Common myeloid progenitor, CD34-positive (primary cell): ENCODE measurements at regions not wholly inside any gene's neighbourhood (a gene's known extent, or its start where the extent isn't known, plus 50 kb on each side); places are given as distances from the start of the nearest gene placed in this dataset.

Experiments used
- CTCF ChIA-PET: fragments of 350-600 bp; sonication (Branson Sonifier 250); formaldehyde crosslinking; loops from one replicate; lab custom pipeline; 2021; ENCODE audit warnings: antibody characterized with exemption; lab: Charles Lee
- POLR2A ChIA-PET: fragments of 350-600 bp; sonication (Branson Sonifier 250); formaldehyde crosslinking; loops from one replicate; lab custom pipeline; 2021; ENCODE audit warnings: antibody characterized with exemption; lab: Charles Lee
- DNase-seq, 3 donors: peaks; one replicate each; pipeline versions ENCODE4 v3.0.0 to v3.0.0-alpha.2; 2013
- H3K27ac ChIP-seq, 2 experiments: 1 replicate in 1 of 2; 2 replicates in 1 of 2; pipeline ENCODE4 v1.7.0; 2013; ENCODE audit warnings: inconsistent platforms in 2 of 2, low read length in 2 of 2, mild to moderate bottlenecking in 2 of 2, low read depth in 1 of 2, moderate library complexity in 1 of 2; ENCODE audit not compliant: severe bottlenecking in 2 of 2, insufficient read depth in 1 of 2, poor library complexity in 1 of 2
- H3K27me3 ChIP-seq, 5 experiments: replicated peaks in 2 of 5; 1 replicate in 3 of 5; 2 replicates in 2 of 5; pipeline versions ENCODE4 v1.6.1 to v1.7.0; 2013; ENCODE audit warnings: low read length in 4 of 5, mild to moderate bottlenecking in 2 of 5, moderate library complexity in 2 of 5, inconsistent platforms in 1 of 5; ENCODE audit not compliant: insufficient read depth in 5 of 5, control insufficient read depth in 4 of 5
- H3K36me3 ChIP-seq, 4 experiments: 1 replicate in 2 of 4; 2 replicates in 2 of 4; pipeline versions ENCODE4 v1.6.1 to v1.7.0; 2013; ENCODE audit warnings: low read length in 3 of 4, control low read depth in 1 of 4, mild to moderate bottlenecking in 1 of 4; ENCODE audit not compliant: control insufficient read depth in 4 of 4, insufficient read depth in 4 of 4
- H3K4me1 ChIP-seq, 4 experiments: 1 replicate in 3 of 4; 2 replicates in 1 of 4; pipeline versions ENCODE4 v1.6.1 to v1.7.1; 2013; ENCODE audit warnings: low read length in 3 of 4, mild to moderate bottlenecking in 3 of 4, control low read depth in 1 of 4, inconsistent platforms in 1 of 4, moderate library complexity in 1 of 4; ENCODE audit not compliant: control insufficient read depth in 4 of 4, insufficient read depth in 4 of 4; ENCODE audit errors: control extremely low read depth in 1 of 4
- H3K4me3 ChIP-seq, 7 experiments: 1 replicate in 4 of 7; 2 replicates in 3 of 7; pipeline versions ENCODE4 v1.5.1 to v1.7.0; 2013; ENCODE audit warnings: mild to moderate bottlenecking in 7 of 7, low read length in 6 of 7, moderate library complexity in 6 of 7, inconsistent platforms in 2 of 7, low read depth in 2 of 7, control low read depth in 1 of 7; ENCODE audit not compliant: insufficient read depth in 4 of 7, control insufficient read depth in 1 of 7; ENCODE audit errors: extremely low read depth in 1 of 7
- H3K9me3 ChIP-seq, 5 experiments: 1 replicate in 4 of 5; 2 replicates in 1 of 5; pipeline versions ENCODE4 v1.6.1 to v1.7.1; 2013; ENCODE audit warnings: low read length in 4 of 5, mild to moderate bottlenecking in 2 of 5, inconsistent platforms in 1 of 5, low read depth in 1 of 5, moderate library complexity in 1 of 5; ENCODE audit not compliant: control insufficient read depth in 4 of 5, insufficient read depth in 2 of 5; ENCODE audit errors: control extremely low read depth in 1 of 5
- WGBS: methylation state at CpG from one replicate; pipeline ENCODE4 v1.1.5; 2013; ENCODE audit not compliant: insufficient coverage; 5-methylcytosine and 5-hydroxymethylcytosine counted together

DNA sequence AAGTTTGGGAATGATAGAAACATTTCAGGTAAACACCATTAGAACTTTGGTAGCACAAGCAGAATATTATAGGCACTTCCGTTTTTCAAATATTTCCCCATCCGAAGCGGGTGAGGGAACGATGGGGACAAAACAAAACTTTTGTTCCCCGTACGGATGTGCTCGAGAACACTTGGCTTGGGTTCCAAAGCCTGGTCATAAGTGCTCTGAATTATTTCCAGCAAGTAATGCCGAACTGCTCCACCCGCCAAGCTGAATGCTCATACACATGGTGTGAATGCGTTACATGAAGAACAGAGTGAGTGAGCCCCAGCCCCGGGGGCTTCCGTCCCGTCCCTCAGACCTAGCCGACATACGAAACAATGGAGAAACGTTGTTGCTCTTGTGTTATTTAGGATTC is 438.2 kb upstream of the ARRDC4 start:
- ChIA-PET POLR2A (no interaction called here), CTCF (no interaction called here)
- Histone ChIP-seq H3K9me3 (no peaks in the 10 kb centered on the region), H3K4me3 (no peak overlapping the region), H3K27me3 (peaks cover 0 to 7% (median 0%) of the 10 kb centered on the region in 5 experiments), H3K4me1 (no peaks in the 10 kb centered on the region), H3K27ac (no peak overlapping the region), H3K36me3 (no peaks in the 10 kb centered on the region)
- no peak for DNase-seq
- WGBS: 94% methylated on average over 16 of the region's 16 CpGs

DNA sequence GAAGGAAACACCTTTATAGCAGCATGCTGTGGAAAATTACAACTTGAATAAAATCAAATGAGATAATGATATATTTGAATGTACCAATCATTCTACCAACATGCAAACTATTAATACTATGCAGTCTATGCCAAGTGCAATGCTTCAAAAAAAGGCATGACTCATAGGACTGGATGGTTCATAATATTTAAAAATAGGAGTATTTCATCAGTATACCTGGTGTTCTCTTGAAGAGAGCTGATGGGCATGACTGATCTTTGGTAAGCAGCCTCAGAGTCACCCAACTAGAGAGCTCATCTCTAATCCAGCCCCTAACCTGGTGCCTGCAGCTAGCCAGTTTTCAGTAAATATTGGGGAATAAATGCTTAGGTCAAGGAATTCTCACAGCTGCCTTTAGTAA is 434.7 kb upstream of the ARRDC4 start:
- no peak overlapping the region for H3K4me3 ChIP-seq
- H3K9me3 ChIP-seq: no peaks in the 10 kb centered on the region
- ChIA-PET CTCF (no interaction called here), POLR2A (no interaction called here)
- no peak for DNase-seq
- H3K36me3 ChIP-seq: no peaks in the 10 kb centered on the region
- H3K27ac ChIP-seq: no peak overlapping the region
- no peaks in the 10 kb centered on the region for H3K4me1 ChIP-seq
- H3K27me3 ChIP-seq: peaks cover 0 to 6% (median 0%) of the 10 kb centered on the region in 5 experiments

DNA sequence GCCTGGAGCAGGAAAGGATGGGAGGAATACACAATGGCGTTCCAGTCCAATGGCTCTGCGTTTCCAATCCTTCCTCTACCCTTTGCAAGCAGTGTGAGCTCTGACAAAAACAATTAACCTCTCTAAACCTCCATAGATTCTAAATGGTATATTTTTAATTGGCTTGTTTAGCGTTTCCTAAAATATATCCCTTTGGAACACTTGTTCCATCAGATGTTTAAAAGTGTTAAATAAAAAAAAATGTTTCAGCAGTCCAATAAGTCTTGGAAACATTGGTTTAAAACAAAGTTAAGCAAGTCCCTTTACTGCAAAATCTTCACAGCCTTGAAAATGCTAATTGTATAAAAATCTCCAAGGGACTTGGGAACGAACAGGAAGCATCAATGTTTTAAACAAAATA is 432.3 kb upstream of the ARRDC4 start:
- H3K27ac ChIP-seq: no peak overlapping the region
- 100% methylated on average over 1 of the region's 4 CpGs for WGBS
- no peaks in the 10 kb centered on the region for H3K9me3 ChIP-seq
- H3K27me3 ChIP-seq: peaks cover 0 to under 1% (median 0%) of the 10 kb centered on the region in 5 experiments
- POLR2A ChIA-PET: no interaction called here
- CTCF ChIA-PET: no interaction called here
- H3K4me3 ChIP-seq: no peak overlapping the region
- H3K36me3 ChIP-seq: no peaks in the 10 kb centered on the region
- DNase-seq: no peak
- H3K4me1 ChIP-seq: no peaks in the 10 kb centered on the region

DNA sequence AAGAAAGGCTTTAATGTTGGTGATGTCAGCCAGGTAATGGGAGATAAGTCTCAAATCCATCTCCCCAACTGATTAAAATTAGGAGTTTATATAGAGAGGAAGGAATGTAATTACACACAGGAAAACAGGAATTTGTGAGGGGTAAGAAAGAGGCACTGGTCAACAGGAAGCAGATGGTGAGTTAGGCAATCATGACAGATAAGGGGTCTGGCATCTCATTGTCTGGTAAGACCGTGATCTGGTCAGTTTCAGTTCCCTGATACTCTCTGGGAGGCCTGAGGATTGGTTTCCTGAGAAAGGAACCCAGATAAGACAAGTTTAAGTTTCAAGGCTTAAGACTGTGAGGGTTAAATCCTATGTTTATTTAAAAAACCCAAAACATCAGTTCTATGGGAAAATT is 414.7 kb upstream of the ARRDC4 start:
- H3K9me3 ChIP-seq: peaks cover 0 to 21% (median 2%) of the 10 kb centered on the region in 5 experiments
- no peaks in the 10 kb centered on the region for H3K36me3 ChIP-seq
- H3K27me3 ChIP-seq: no peaks in the 10 kb centered on the region
- DNase-seq: no peak
- no peak overlapping the region for H3K4me3 ChIP-seq
- no peaks in the 10 kb centered on the region for H3K4me1 ChIP-seq
- no peak overlapping the region for H3K27ac ChIP-seq
- ChIA-PET CTCF (no interaction called here), POLR2A (no interaction called here)
- no CpG with 5 or more reads among the region's 1 CpG for WGBS

DNA sequence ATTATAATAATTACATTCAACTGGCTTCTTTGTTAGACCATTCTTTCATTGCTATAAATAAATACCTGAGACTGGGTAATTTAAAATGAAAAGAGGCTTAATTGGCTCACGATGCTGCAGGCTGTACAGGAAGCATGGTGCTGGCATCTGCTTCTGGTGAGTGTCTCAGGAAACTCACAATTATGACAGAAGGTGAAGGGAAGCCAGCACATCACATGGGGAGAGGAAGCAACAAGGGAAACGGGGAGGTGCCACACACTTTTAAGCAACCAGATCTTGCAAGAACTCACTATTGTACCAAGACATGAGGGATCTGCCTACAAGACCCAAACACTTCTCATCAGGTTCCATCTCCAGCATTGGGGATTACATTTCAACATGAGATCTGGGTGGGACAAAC is 413.1 kb upstream of the ARRDC4 start:
- no peak overlapping the region for H3K27ac ChIP-seq
- H3K9me3 ChIP-seq: peaks cover 0 to 21% (median 2%) of the 10 kb centered on the region in 5 experiments
- POLR2A ChIA-PET: no interaction called here
- no peak for DNase-seq
- no peaks in the 10 kb centered on the region for H3K36me3 ChIP-seq
- no peak overlapping the region for H3K4me3 ChIP-seq
- no peaks in the 10 kb centered on the region for H3K27me3 ChIP-seq
- H3K4me1 ChIP-seq: no peaks in the 10 kb centered on the region
- CTCF ChIA-PET: no interaction called here
- 88% methylated on average over 1 of the region's 2 CpGs for WGBS

DNA sequence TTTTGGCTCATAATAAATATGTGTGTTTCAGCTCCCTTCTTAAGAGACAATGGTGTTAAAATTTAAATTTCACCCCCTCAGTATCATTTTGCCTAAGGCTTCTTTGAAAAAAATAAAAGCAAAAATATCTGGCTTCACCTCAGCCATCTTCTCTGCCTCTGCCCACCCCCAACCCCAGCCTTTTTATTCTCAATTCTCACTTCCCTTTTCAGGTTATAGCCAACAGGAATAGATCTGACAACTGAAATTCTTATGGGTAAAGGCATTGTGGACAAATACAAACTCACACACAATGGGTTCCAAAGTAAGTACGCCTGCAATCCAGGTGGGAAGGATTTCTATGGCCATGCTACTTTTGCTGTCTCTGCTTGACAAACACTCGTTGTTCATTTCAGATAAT is 399.0 kb upstream of the ARRDC4 start:
- ChIA-PET CTCF (no interaction called here), POLR2A (no interaction called here)
- no peaks in the 10 kb centered on the region for H3K36me3 ChIP-seq
- no peak for DNase-seq
- no peak overlapping the region for H3K27ac ChIP-seq
- no peak overlapping the region for H3K4me3 ChIP-seq
- no peaks in the 10 kb centered on the region for H3K9me3 ChIP-seq
- H3K27me3 ChIP-seq: no peaks in the 10 kb centered on the region
- 88% methylated on average over 1 of the region's 2 CpGs for WGBS
- no peaks in the 10 kb centered on the region for H3K4me1 ChIP-seq

DNA sequence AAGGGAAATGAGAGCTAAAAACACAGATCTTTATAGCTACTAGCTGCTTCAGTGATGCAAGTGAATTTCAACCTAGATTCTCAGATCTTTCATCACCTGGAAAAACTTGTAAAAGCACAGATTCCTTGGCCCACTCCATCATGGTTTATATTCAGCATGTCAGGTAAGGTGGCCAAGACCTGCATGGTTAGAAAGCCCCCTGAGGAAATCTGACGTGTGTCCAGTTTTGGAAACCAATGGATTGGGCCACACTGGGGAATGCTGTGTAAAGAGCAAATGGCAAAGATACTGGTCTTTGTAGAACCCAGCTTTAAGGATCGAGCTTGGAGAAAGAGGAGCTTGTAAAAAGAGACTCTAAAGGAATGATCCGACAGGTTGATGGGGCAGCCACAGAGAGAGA is 397.0 kb upstream of the ARRDC4 start:
- POLR2A ChIA-PET: no interaction called here
- CTCF ChIA-PET: no interaction called here
- H3K27me3 ChIP-seq: no peaks in the 10 kb centered on the region
- 94% methylated on average over 3 of the region's 3 CpGs for WGBS
- no peaks in the 10 kb centered on the region for H3K36me3 ChIP-seq
- no peak overlapping the region for H3K27ac ChIP-seq
- H3K4me1 ChIP-seq: no peaks in the 10 kb centered on the region
- DNase-seq: no peak
- no peaks in the 10 kb centered on the region for H3K9me3 ChIP-seq
- no peak overlapping the region for H3K4me3 ChIP-seq
